H9 (cell line): ENCODE measurements at regions not wholly inside any gene's neighbourhood (a gene's known extent, or its start where the extent isn't known, plus 50 kb on each side); places are given as distances from the start of the nearest gene placed in this dataset.

Source experiments
- DNase-seq: peaks from one replicate; pipeline ENCODE4 v3.0.0-alpha.2; 2017
- H2AFZ ChIP-seq: one replicate; pipeline ENCODE4 v1.6.1; 2013; ENCODE audit warnings: mild to moderate bottlenecking, low read length, control low read depth, moderate library complexity
- H2AK5ac ChIP-seq: 2 replicates; pipeline ENCODE4 v1.6.1; 2013; ENCODE audit warnings: low read length, control low read depth, mixed read lengths; ENCODE audit not compliant: insufficient read length
- H2BK120ac ChIP-seq: one replicate; pipeline ENCODE4 v1.6.1; 2013; ENCODE audit warnings: low read depth, mild to moderate bottlenecking, low read length, control low read depth, inconsistent platforms; ENCODE audit not compliant: poor library complexity, severe bottlenecking
- H2BK12ac ChIP-seq: 2 replicates; pipeline ENCODE4 v1.6.1; 2013; ENCODE audit warnings: low read length, control low read depth, mixed read lengths, low read depth; ENCODE audit not compliant: insufficient read length
- H2BK15ac ChIP-seq: 2 replicates; pipeline ENCODE4 v1.6.1; 2013; ENCODE audit warnings: low read depth, low read length, control low read depth
- H2BK20ac ChIP-seq: one replicate; pipeline ENCODE4 v1.6.1; 2013; ENCODE audit warnings: low read depth, mild to moderate bottlenecking, low read length, control low read depth, inconsistent platforms; ENCODE audit not compliant: poor library complexity, severe bottlenecking
- H2BK5ac ChIP-seq: 2 replicates; pipeline ENCODE4 v1.6.1; 2013; ENCODE audit warnings: low read length, control low read depth, mixed read lengths; ENCODE audit not compliant: insufficient read length
- H3K14ac ChIP-seq: 2 replicates; pipeline ENCODE4 v1.6.1; 2013; ENCODE audit warnings: low read length, control low read depth; ENCODE audit not compliant: insufficient read depth
- H3K18ac ChIP-seq: 2 replicates; pipeline ENCODE4 v1.6.1; 2013; ENCODE audit warnings: low read depth, mild to moderate bottlenecking, mixed read lengths, low read length, control low read depth; ENCODE audit not compliant: insufficient read length
- H3K23ac ChIP-seq: 2 replicates; pipeline ENCODE4 v1.6.1; 2013; ENCODE audit warnings: low read length, control low read depth, mixed read lengths, low read depth; ENCODE audit not compliant: insufficient read length
- H3K23me2 ChIP-seq: 2 replicates; pipeline ENCODE4 v1.6.1; 2013; ENCODE audit warnings: low read depth, mild to moderate bottlenecking, mixed read lengths, low read length, control low read depth; ENCODE audit not compliant: insufficient read length, poor library complexity, severe bottlenecking
- H3K27ac ChIP-seq: 2 replicates; pipeline ENCODE4 v1.5.1; 2013; ENCODE audit warnings: low read length, control low read depth, mixed read lengths, low read depth; ENCODE audit not compliant: insufficient read length
- H3K27me3 ChIP-seq: 2 replicates; pipeline ENCODE4 v1.6.1; 2013; ENCODE audit warnings: low read length, control low read depth, inconsistent platforms; ENCODE audit not compliant: insufficient read depth
- H3K4ac ChIP-seq: 2 replicates; pipeline ENCODE4 v1.6.1; 2013; ENCODE audit warnings: low read depth, mild to moderate bottlenecking, control low read depth, inconsistent platforms, low read length, moderate library complexity
- H3K4me1 ChIP-seq: 2 replicates; pipeline ENCODE4 v1.6.1; 2013; ENCODE audit warnings: low read length, control low read depth, inconsistent platforms; ENCODE audit not compliant: insufficient read depth
- H3K4me2 ChIP-seq: 2 replicates; pipeline ENCODE4 v1.6.1; 2013; ENCODE audit warnings: low read length, control low read depth, mixed read lengths; ENCODE audit not compliant: insufficient read length, insufficient read depth
- H3K56ac ChIP-seq: 2 replicates; pipeline ENCODE4 v1.6.1; 2013; ENCODE audit warnings: low read depth, mild to moderate bottlenecking, mixed read lengths, low read length, control low read depth; ENCODE audit not compliant: insufficient read length
- H3K79me1 ChIP-seq: 2 replicates; pipeline ENCODE4 v1.6.1; 2013; ENCODE audit warnings: low read depth, mild to moderate bottlenecking, moderate library complexity, low read length, control low read depth, inconsistent platforms; ENCODE audit not compliant: insufficient read depth, poor library complexity, severe bottlenecking
- H3K79me2 ChIP-seq: 2 replicates; pipeline ENCODE4 v1.6.1; 2013; ENCODE audit warnings: low read length, control low read depth, inconsistent platforms; ENCODE audit not compliant: insufficient read depth
- H3K9ac ChIP-seq: 2 replicates; pipeline ENCODE4 v1.6.1; 2013; ENCODE audit warnings: low read length, control low read depth, mixed read lengths; ENCODE audit not compliant: insufficient read length; ENCODE audit errors: extremely low read depth
- H3K9me3 ChIP-seq: one replicate; pipeline ENCODE4 v1.6.1; 2013; ENCODE audit warnings: low read depth, low read length, inconsistent platforms; ENCODE audit not compliant: control insufficient read depth
- H3T11ph ChIP-seq: one replicate; pipeline ENCODE4 v1.6.1; 2013; ENCODE audit warnings: mild to moderate bottlenecking, low read length, control low read depth, inconsistent platforms
- H4K20me1 ChIP-seq: one replicate; pipeline ENCODE4 v1.6.1; 2013; ENCODE audit not compliant: control insufficient read depth, insufficient read length, insufficient read depth
- H4K5ac ChIP-seq: 2 replicates; pipeline ENCODE4 v1.6.1; 2013; ENCODE audit warnings: low read depth, mild to moderate bottlenecking, mixed read lengths, low read length, control low read depth; ENCODE audit not compliant: insufficient read length
- H4K8ac ChIP-seq: replicated peaks from 2 replicates; pipeline ENCODE4 v1.6.1; 2013; ENCODE audit warnings: low read length, control low read depth, mixed read lengths, low read depth; ENCODE audit not compliant: insufficient read length
- H4K91ac ChIP-seq: 2 replicates; pipeline ENCODE4 v1.6.1; 2013; ENCODE audit warnings: low read depth, mild to moderate bottlenecking, moderate library complexity, mixed read lengths, low read length, control low read depth; ENCODE audit not compliant: insufficient read length
- H3K27ac Mint-ChIP-seq, 3 experiments: 2 replicates in 2 of 3; 3 replicates in 1 of 3; pipeline ENCODE4 v1.8.0; 2020 to 2021; ENCODE audit warnings: mixed read lengths in 3 of 3, mild to moderate bottlenecking in 1 of 3, moderate library complexity in 1 of 3
- H3K27me3 Mint-ChIP-seq: 2 replicates; pipeline ENCODE4 v1.8.0; 2021; ENCODE audit warnings: low read depth, mild to moderate bottlenecking, moderate library complexity, mixed read lengths
- H3K36me3 Mint-ChIP-seq, 3 experiments: 2 replicates in 2 of 3; 3 replicates in 1 of 3; pipeline ENCODE4 v1.8.0; 2020 to 2021; ENCODE audit warnings: low read depth in 3 of 3, mixed read lengths in 3 of 3; ENCODE audit not compliant: insufficient read depth in 1 of 3
- H3K4me1 Mint-ChIP-seq, 2 experiments: 2 replicates each; pipeline ENCODE4 v1.8.0; 2020; ENCODE audit warnings: mixed read lengths in 2 of 2
- H3K4me3 Mint-ChIP-seq, 2 experiments: 2 replicates in 1 of 2; 3 replicates in 1 of 2; pipeline ENCODE4 v1.8.0; 2020 to 2021; ENCODE audit warnings: mild to moderate bottlenecking in 2 of 2, mixed read lengths in 2 of 2, moderate library complexity in 1 of 2
- H3K9me3 Mint-ChIP-seq, 2 experiments: 2 replicates in 1 of 2; 3 replicates in 1 of 2; pipeline ENCODE4 v1.8.0; 2020; ENCODE audit warnings: mild to moderate bottlenecking in 2 of 2, mixed read lengths in 2 of 2, moderate library complexity in 1 of 2
- WGBS: extraction: QIAGEN DNeasy Blood & Tissue Kit; methylation state at CpG from one replicate; pipeline ENCODE4 v1.1.7; 2013; ENCODE audit warnings: missing lambda C conversion rate, low lambda C conversion rate, mixed read lengths; ENCODE audit not compliant: insufficient read length; ENCODE audit errors: extremely low coverage; 5-methylcytosine and 5-hydroxymethylcytosine counted together
- TF ChIP-seq, protein P1 (sequence below): fragments of 200-600 bp; sonication (generic); conservative IDR thresholded peaks from 3 replicates; pipeline ENCODE4 v1.8.0; 2021; ENCODE audit warnings: antibody characterized with exemption, mild to moderate bottlenecking

DNA sequence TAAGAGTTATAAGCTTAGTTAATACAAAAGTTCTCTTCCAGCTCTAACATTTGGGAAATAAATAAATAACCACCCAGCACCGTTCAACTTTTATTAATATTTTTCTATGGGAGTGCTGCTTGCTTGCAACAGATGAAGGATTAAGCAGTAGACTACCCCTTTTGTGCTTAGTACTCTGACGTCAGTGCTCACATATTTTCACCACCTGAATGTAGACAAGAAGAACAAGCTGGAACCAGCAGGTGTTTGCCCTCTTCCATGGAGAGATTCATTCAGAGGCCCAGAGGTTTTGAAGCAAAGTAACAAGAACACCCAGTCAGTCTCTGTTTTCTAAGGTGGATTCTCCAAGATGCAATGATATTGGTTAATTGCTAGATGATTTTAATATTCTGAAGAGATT is 307.1 kb upstream of the PIK3C3 start:
- Histone ChIP-seq H3K4me1 (no peaks in the 10 kb centered on the region), H2AK5ac (no peak overlapping the region), H2AFZ (no peak overlapping the region), H3K79me1 (no peaks in the 10 kb centered on the region), H4K20me1 (no peaks in the 10 kb centered on the region), H2BK120ac (no peak overlapping the region), H3K9me3 (no peaks in the 10 kb centered on the region), H3K4ac (no peak overlapping the region), H2BK15ac (no peak overlapping the region), H3K4me2 (no peak overlapping the region), H3K56ac (no peak overlapping the region), H4K91ac (no peak overlapping the region), H2BK20ac (no peak overlapping the region), H4K5ac (no peak overlapping the region), H3K27me3 (no peaks in the 10 kb centered on the region), H3K23ac (no peak overlapping the region), H2BK12ac (no peak overlapping the region), H2BK5ac (no peak overlapping the region), H3K14ac (no peak overlapping the region), H3K18ac (no peak overlapping the region), H3K27ac (no peak overlapping the region), H3K9ac (no peak overlapping the region), H3T11ph (no peak overlapping the region), H4K8ac (no peak overlapping the region), H3K79me2 (no peaks in the 10 kb centered on the region), H3K23me2 (no peaks in the 10 kb centered on the region)
- H3K4me3 Mint-ChIP-seq = no peak overlapping the region
- WGBS = no CpG with 5 or more reads among the region's 2 CpGs
- no peak overlapping the region for H3K27ac Mint-ChIP-seq
- DNase-seq = no peak
- no peaks in the 10 kb centered on the region for H3K4me1 Mint-ChIP-seq
- H3K36me3 Mint-ChIP-seq = no peaks in the 10 kb centered on the region; a peak in 1 of 7 replicates
- TF ChIP-seq, protein P1, sequence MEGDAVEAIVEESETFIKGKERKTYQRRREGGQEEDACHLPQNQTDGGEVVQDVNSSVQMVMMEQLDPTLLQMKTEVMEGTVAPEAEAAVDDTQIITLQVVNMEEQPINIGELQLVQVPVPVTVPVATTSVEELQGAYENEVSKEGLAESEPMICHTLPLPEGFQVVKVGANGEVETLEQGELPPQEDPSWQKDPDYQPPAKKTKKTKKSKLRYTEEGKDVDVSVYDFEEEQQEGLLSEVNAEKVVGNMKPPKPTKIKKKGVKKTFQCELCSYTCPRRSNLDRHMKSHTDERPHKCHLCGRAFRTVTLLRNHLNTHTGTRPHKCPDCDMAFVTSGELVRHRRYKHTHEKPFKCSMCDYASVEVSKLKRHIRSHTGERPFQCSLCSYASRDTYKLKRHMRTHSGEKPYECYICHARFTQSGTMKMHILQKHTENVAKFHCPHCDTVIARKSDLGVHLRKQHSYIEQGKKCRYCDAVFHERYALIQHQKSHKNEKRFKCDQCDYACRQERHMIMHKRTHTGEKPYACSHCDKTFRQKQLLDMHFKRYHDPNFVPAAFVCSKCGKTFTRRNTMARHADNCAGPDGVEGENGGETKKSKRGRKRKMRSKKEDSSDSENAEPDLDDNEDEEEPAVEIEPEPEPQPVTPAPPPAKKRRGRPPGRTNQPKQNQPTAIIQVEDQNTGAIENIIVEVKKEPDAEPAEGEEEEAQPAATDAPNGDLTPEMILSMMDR = no peak
- H3K27me3 Mint-ChIP-seq = no peaks in the 10 kb centered on the region
- H3K9me3 Mint-ChIP-seq = peaks cover 0 to 3% of the 10 kb centered on the region in 2 experiments; a peak in 2 of 5 replicates
